Panc1 (cell line): ENCODE measurements at regions not wholly inside any gene's neighbourhood (a gene's known extent, or its start where the extent isn't known, plus 50 kb on each side); places are given as distances from the start of the nearest gene placed in this dataset.

Experiments
- ATAC-seq: fragments of 200-7000 bp; cut with Tn5 transposase; 2 replicates; pipeline ENCODE4 v1.9.1; 2020; ENCODE audit warnings: mild to moderate bottlenecking, moderate library complexity
- BruUV-seq: library from RNA; stranded (reverse); fragments of 400-500 nt; replicated peaks from 2 replicates; lab custom pipeline; 2021; lab: Mats Ljungman, UMichigan
- CTCF ChIA-PET: fragments of 300-600 bp; sonication (Branson Sonifier 250); formaldehyde crosslinking; loops from one replicate; lab custom pipeline; 2022; ENCODE audit warnings: antibody characterized with exemption; lab: Charles Lee
- POLR2A ChIA-PET: fragments of 300-600 bp; sonication (Branson Sonifier 250); formaldehyde crosslinking; loops from one replicate; lab custom pipeline; 2022; ENCODE audit warnings: antibody characterized with exemption; lab: Charles Lee
- DNase-seq: peaks from one replicate; pipeline ENCODE4 v3.0.0-alpha.2; 2010; ENCODE audit warnings: low read depth, low spot score
- H3K27ac ChIP-seq: 2 replicates; pipeline ENCODE4 v1.5.1; 2011; ENCODE audit warnings: mild to moderate bottlenecking, low read length, inconsistent platforms
- H3K27me3 ChIP-seq: fragments of 200-500 bp; sonication (Bioruptor generic); 2 replicates; pipeline ENCODE4 v1.6.0; 2014; ENCODE audit warnings: low read length, inconsistent platforms; ENCODE audit not compliant: control insufficient read depth, insufficient read depth
- H3K36me3 ChIP-seq: fragments of 200-500 bp; sonication (Bioruptor generic); 2 replicates; pipeline ENCODE4 v1.5.1; 2014; ENCODE audit warnings: inconsistent platforms, mild to moderate bottlenecking, low read length, moderate library complexity; ENCODE audit not compliant: control insufficient read depth, insufficient read depth
- H3K4me1 ChIP-seq: 2 replicates; pipeline ENCODE4 v1.5.1; 2011; ENCODE audit warnings: inconsistent platforms, mild to moderate bottlenecking, low read length, moderate library complexity; ENCODE audit not compliant: control insufficient read depth, insufficient read depth
- H3K4me3 ChIP-seq, 2 experiments: 2 replicates each; pipeline ENCODE4 v1.5.1; 2011 to 2012; ENCODE audit warnings: low read depth in 2 of 2, low read length in 2 of 2, mild to moderate bottlenecking in 2 of 2, inconsistent platforms in 1 of 2, moderate library complexity in 1 of 2
- H3K9me3 ChIP-seq: fragments of 200-500 bp; sonication (Bioruptor generic); 2 replicates; pipeline ENCODE4 v1.5.1; 2014; ENCODE audit warnings: low read depth, mild to moderate bottlenecking, inconsistent platforms, low read length, moderate library complexity; ENCODE audit not compliant: control insufficient read depth, insufficient read depth
- POLR2AphosphoS5 ChIP-seq: IDR thresholded peaks from 2 replicates; pipeline ENCODE4 v1.6.1; 2012; ENCODE audit warnings: mild to moderate bottlenecking, low read depth, low read length, moderate library complexity
- SIN3A ChIP-seq: IDR thresholded peaks from 2 replicates; pipeline ENCODE4 v1.6.1; 2012; ENCODE audit warnings: low read depth, mild to moderate bottlenecking, low read length, moderate library complexity, borderline replicate concordance; ENCODE audit not compliant: insufficient read depth
- TCF7L2 ChIP-seq: IDR thresholded peaks from 2 replicates; pipeline ENCODE4 v1.6.1; 2011; ENCODE audit warnings: mild to moderate bottlenecking, low read depth, low read length, inconsistent platforms
- in situ Hi-C: cut with HindIII; loops from 2 replicates; pipeline ENCODE4 v1.10.0; 2016; ENCODE audit warnings: low sequenced_read_pairs, low pct_unique_long_range_greater_than_20kb
- intact Hi-C: fragments of 100-400 bp; cut with micrococcal nuclease; formaldehyde crosslinking; loops from one replicate; pipeline ENCODE4 v1.10.0; 2022; ENCODE audit not compliant: unreplicated experiment
- TF ChIP-seq, protein P1 (sequence below), 2 experiments: IDR thresholded peaks; 2 replicates each; pipeline ENCODE4 v1.6.1; 2011 to 2012; ENCODE audit warnings: low read depth in 2 of 2, control low read depth in 1 of 2, low read length in 1 of 2, mild to moderate bottlenecking in 1 of 2, moderate library complexity in 1 of 2; ENCODE audit not compliant: insufficient read depth in 1 of 2
- TF ChIP-seq, protein P2 (sequence below): fragments of 450-650 bp; IDR thresholded peaks from 2 replicates; pipeline ENCODE4 v1.5.1; 2017; ENCODE audit warnings: mild to moderate bottlenecking

DNA sequence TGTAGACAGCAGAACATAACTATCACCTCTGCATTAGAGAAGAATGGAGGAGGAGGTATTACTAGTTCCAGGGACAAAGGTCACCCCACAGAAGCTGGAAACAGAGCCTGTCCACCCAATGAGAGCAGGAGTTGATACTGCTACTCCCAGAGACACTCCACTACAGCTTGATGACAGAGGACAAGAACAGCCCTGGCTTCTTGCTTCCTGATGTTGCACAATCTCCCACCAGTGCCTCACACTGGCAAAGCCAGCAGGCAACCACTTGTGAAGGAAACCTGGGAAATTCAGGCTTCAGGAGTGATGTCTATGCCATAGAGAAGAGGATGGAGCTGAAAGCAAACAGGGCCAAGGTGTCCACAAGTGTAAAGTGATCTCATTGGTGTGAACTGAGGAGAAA is 78.0 kb upstream of the POU1F1 start:
- POLR2A ChIA-PET: no interaction called here
- no peak overlapping the region for H3K4me3 ChIP-seq
- BruUV-seq: no TSS peak
- no peak overlapping the region; the same call in 1 of the 2 replicates for H3K27ac ChIP-seq
- H3K27me3 ChIP-seq: no peaks in the 10 kb centered on the region
- in situ Hi-C loops: no loop called here
- H3K9me3 ChIP-seq: no peaks in the 10 kb centered on the region
- CTCF ChIA-PET: no interaction called here
- DNase-seq (no peak), ATAC-seq (no peak)
- TF ChIP-seq, protein P1, sequence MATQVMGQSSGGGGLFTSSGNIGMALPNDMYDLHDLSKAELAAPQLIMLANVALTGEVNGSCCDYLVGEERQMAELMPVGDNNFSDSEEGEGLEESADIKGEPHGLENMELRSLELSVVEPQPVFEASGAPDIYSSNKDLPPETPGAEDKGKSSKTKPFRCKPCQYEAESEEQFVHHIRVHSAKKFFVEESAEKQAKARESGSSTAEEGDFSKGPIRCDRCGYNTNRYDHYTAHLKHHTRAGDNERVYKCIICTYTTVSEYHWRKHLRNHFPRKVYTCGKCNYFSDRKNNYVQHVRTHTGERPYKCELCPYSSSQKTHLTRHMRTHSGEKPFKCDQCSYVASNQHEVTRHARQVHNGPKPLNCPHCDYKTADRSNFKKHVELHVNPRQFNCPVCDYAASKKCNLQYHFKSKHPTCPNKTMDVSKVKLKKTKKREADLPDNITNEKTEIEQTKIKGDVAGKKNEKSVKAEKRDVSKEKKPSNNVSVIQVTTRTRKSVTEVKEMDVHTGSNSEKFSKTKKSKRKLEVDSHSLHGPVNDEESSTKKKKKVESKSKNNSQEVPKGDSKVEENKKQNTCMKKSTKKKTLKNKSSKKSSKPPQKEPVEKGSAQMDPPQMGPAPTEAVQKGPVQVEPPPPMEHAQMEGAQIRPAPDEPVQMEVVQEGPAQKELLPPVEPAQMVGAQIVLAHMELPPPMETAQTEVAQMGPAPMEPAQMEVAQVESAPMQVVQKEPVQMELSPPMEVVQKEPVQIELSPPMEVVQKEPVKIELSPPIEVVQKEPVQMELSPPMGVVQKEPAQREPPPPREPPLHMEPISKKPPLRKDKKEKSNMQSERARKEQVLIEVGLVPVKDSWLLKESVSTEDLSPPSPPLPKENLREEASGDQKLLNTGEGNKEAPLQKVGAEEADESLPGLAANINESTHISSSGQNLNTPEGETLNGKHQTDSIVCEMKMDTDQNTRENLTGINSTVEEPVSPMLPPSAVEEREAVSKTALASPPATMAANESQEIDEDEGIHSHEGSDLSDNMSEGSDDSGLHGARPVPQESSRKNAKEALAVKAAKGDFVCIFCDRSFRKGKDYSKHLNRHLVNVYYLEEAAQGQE (IDR thresholded peaks at IDR 0.05; ENCODE audit: insufficient read depth in 1 of 2, low read depth in 2 of 2, low read length in 1 of 2): no peak
- TF ChIP-seq, protein P2, sequence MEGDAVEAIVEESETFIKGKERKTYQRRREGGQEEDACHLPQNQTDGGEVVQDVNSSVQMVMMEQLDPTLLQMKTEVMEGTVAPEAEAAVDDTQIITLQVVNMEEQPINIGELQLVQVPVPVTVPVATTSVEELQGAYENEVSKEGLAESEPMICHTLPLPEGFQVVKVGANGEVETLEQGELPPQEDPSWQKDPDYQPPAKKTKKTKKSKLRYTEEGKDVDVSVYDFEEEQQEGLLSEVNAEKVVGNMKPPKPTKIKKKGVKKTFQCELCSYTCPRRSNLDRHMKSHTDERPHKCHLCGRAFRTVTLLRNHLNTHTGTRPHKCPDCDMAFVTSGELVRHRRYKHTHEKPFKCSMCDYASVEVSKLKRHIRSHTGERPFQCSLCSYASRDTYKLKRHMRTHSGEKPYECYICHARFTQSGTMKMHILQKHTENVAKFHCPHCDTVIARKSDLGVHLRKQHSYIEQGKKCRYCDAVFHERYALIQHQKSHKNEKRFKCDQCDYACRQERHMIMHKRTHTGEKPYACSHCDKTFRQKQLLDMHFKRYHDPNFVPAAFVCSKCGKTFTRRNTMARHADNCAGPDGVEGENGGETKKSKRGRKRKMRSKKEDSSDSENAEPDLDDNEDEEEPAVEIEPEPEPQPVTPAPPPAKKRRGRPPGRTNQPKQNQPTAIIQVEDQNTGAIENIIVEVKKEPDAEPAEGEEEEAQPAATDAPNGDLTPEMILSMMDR: no peak
- TF ChIP-seq TCF7L2 (no peak), SIN3A (no peak)
- H3K4me1 ChIP-seq: peaks cover 2% of the 10 kb centered on the region; the same call in 1 of the 2 replicates
- no peaks in the 10 kb centered on the region for H3K36me3 ChIP-seq
- intact Hi-C loops: loop anchor here (5.0 kb wide), 1 partner anchor 148 kb away; no protein-coding TSS in a partner anchor

- Histone ChIP-seq H3K27ac (peak overlapping the region; percentile 68; the same call in 1 of the 2 replicates), H3K27me3 (no peaks in the 10 kb centered on the region), H3K9me3 (no peaks in the 10 kb centered on the region), H3K4me3 (no peak overlapping the region), H3K36me3 (no peaks in the 10 kb centered on the region), H3K4me1 (peaks cover 2% of the 10 kb centered on the region; the same call in 1 of the 2 replicates)
- intact Hi-C loops (loop anchor here (2.0 to 5.0 kb wide), 2 partner anchors 150 to 651 kb away; no protein-coding TSS in a partner anchor), in situ Hi-C loops (no loop called here)
- ATAC-seq (no peak), DNase-seq (no peak)
- CTCF ChIA-PET: no interaction called here
- no TSS peak for BruUV-seq
- POLR2A ChIA-PET: no interaction called here
- TF ChIP-seq, protein P1 (IDR thresholded peaks at IDR 0.05; ENCODE audit: insufficient read depth in 1 of 2, low read depth in 2 of 2, low read length in 1 of 2): no peak
- TF ChIP-seq SIN3A: no peak
- TF ChIP-seq, protein P2: no peak
- TF ChIP-seq TCF7L2: no peak
- TF ChIP-seq POLR2AphosphoS5: no peak
Measured at GRCh38 chr3:87351937-87352336, 75.6 kb upstream of the POU1F1 start.
